ENCODE measurements at regions not wholly inside any gene's neighbourhood (a gene's known extent, or its start where the extent isn't known, plus 50 kb on each side); places are given as distances from the start of the nearest gene placed in this dataset.

- FAIRE-seq (no peak), DNase-seq (ENCODE audit: insufficient read length, low spot score) (no peak)
- no peak for TF ChIP-seq TAF1 (IDR thresholded peaks at IDR 0.05; ENCODE audit: low read depth, low read length)
- TF ChIP-seq POU2F2 (IDR thresholded peaks at IDR 0.05; ENCODE audit: low read depth, low read length): no peak
- no peak for TF ChIP-seq PAX5 (IDR thresholded peaks at IDR 0.05; ENCODE audit: insufficient read depth, low read length, severe bottlenecking)
- TF ChIP-seq POLR2AphosphoS5 (IDR thresholded peaks at IDR 0.05; ENCODE audit: low read depth, low read length): no peak
- no peak for TF ChIP-seq POLR2A (IDR thresholded peaks at IDR 0.05; ENCODE audit: low read depth, low read length)
- no peak for TF ChIP-seq SPI1 (IDR thresholded peaks at IDR 0.05; ENCODE audit: low read depth, low read length)
Measured at GRCh38 chr6:170023620-170024521, 267.0 kb downstream of the DLL1 start.

GRCh38 chr6:170022827-170023619, 267.9 kb downstream of the DLL1 start:
- FAIRE-seq (no peak), DNase-seq (ENCODE audit: insufficient read length, low spot score) (no peak)
- TF ChIP-seq PAX5 (IDR thresholded peaks at IDR 0.05; ENCODE audit: insufficient read depth, low read length, severe bottlenecking): no peak

- no peak for FAIRE-seq
- TF ChIP-seq POLR2AphosphoS5 (IDR thresholded peaks at IDR 0.05; ENCODE audit: low read depth, low read length): no peak
- no peak for TF ChIP-seq TAF1 (IDR thresholded peaks at IDR 0.05; ENCODE audit: low read depth, low read length)
- TF ChIP-seq POU2F2 (IDR thresholded peaks at IDR 0.05; ENCODE audit: low read depth, low read length): no peak
- TF ChIP-seq PAX5 (IDR thresholded peaks at IDR 0.05; ENCODE audit: insufficient read depth, low read length, severe bottlenecking): no peak
- no peak for TF ChIP-seq SPI1 (IDR thresholded peaks at IDR 0.05; ENCODE audit: low read depth, low read length)
- no peak for TF ChIP-seq POLR2A (IDR thresholded peaks at IDR 0.05; ENCODE audit: low read depth, low read length)
- DNase-seq (ENCODE audit: insufficient read length, low spot score): no peak
Measured at GRCh38 chr6:170022291-170022722, 268.6 kb downstream of the DLL1 start.

GRCh38 chr6:170021579-170021978, 269.3 kb downstream of the DLL1 start:
- no peak for TF ChIP-seq POU2F2 (IDR thresholded peaks at IDR 0.05; ENCODE audit: low read depth, low read length)
- TF ChIP-seq SPI1 (IDR thresholded peaks at IDR 0.05; ENCODE audit: low read depth, low read length): no peak
- no peak for TF ChIP-seq PAX5 (IDR thresholded peaks at IDR 0.05; ENCODE audit: insufficient read depth, low read length, severe bottlenecking)
- TF ChIP-seq POLR2A (IDR thresholded peaks at IDR 0.05; ENCODE audit: low read depth, low read length): no peak
- no peak for TF ChIP-seq POLR2AphosphoS5 (IDR thresholded peaks at IDR 0.05; ENCODE audit: low read depth, low read length)
- TF ChIP-seq TAF1 (IDR thresholded peaks at IDR 0.05; ENCODE audit: low read depth, low read length): no peak
- no peak for DNase-seq (ENCODE audit: insufficient read length, low spot score)
- FAIRE-seq: no peak

GRCh38 chr6:170019818-170020583, 268.6 kb downstream of the ERMARD start:
- FAIRE-seq: no peak
- TF ChIP-seq PAX5 (IDR thresholded peaks at IDR 0.05; ENCODE audit: insufficient read depth, low read length, severe bottlenecking): no peak
- TF ChIP-seq POLR2AphosphoS5 (IDR thresholded peaks at IDR 0.05; ENCODE audit: low read depth, low read length): no peak
- no peak for TF ChIP-seq POU2F2 (IDR thresholded peaks at IDR 0.05; ENCODE audit: low read depth, low read length)
- no peak for TF ChIP-seq POLR2A (IDR thresholded peaks at IDR 0.05; ENCODE audit: low read depth, low read length)
- no peak for TF ChIP-seq SPI1 (IDR thresholded peaks at IDR 0.05; ENCODE audit: low read depth, low read length)
- TF ChIP-seq TAF1 (IDR thresholded peaks at IDR 0.05; ENCODE audit: low read depth, low read length): no peak
- DNase-seq (ENCODE audit: insufficient read length, low spot score): no peak

- DNase-seq (ENCODE audit: insufficient read length, low spot score): no peak
- TF ChIP-seq POLR2A (IDR thresholded peaks at IDR 0.05; ENCODE audit: low read depth, low read length) (no peak), PAX5 (IDR thresholded peaks at IDR 0.05; ENCODE audit: insufficient read depth, low read length, severe bottlenecking) (no peak), SPI1 (IDR thresholded peaks at IDR 0.05; ENCODE audit: low read depth, low read length) (no peak), TAF1 (IDR thresholded peaks at IDR 0.05; ENCODE audit: low read depth, low read length) (no peak), POU2F2 (IDR thresholded peaks at IDR 0.05; ENCODE audit: low read depth, low read length) (no peak), POLR2AphosphoS5 (IDR thresholded peaks at IDR 0.05; ENCODE audit: low read depth, low read length) (no peak)
- FAIRE-seq: no peak
Measured at GRCh38 chr6:170018936-170019817, 267.8 kb downstream of the ERMARD start.

- DNase-seq (ENCODE audit: insufficient read length, low spot score) (no peak), FAIRE-seq (no peak)
- TF ChIP-seq PAX5 (IDR thresholded peaks at IDR 0.05; ENCODE audit: insufficient read depth, low read length, severe bottlenecking): no peak
- no peak for TF ChIP-seq SPI1 (IDR thresholded peaks at IDR 0.05; ENCODE audit: low read depth, low read length)
- no peak for TF ChIP-seq POLR2AphosphoS5 (IDR thresholded peaks at IDR 0.05; ENCODE audit: low read depth, low read length)
- no peak for TF ChIP-seq POU2F2 (IDR thresholded peaks at IDR 0.05; ENCODE audit: low read depth, low read length)
- no peak for TF ChIP-seq POLR2A (IDR thresholded peaks at IDR 0.05; ENCODE audit: low read depth, low read length)
- no peak for TF ChIP-seq TAF1 (IDR thresholded peaks at IDR 0.05; ENCODE audit: low read depth, low read length)
Measured at GRCh38 chr6:170018422-170018935, 267.1 kb downstream of the ERMARD start.
